NCI-H1436 treated with DMSO at 0.1 percent for 48 hours (cell line): ENCODE measurements at regions not wholly inside any gene's neighbourhood (a gene's known extent, or its start where the extent isn't known, plus 50 kb on each side); places are given as distances from the start of the nearest gene placed in this dataset.

ENCODE experiments used
- DNase-seq: peaks from one replicate; lab custom pipeline; 2025; lab: John Stamatoyannopoulos, UW

GRCh38 chr3:96712792-96713191, 101.6 kb upstream of the EPHA6 start:
- DNase-seq: no peak

DNA sequence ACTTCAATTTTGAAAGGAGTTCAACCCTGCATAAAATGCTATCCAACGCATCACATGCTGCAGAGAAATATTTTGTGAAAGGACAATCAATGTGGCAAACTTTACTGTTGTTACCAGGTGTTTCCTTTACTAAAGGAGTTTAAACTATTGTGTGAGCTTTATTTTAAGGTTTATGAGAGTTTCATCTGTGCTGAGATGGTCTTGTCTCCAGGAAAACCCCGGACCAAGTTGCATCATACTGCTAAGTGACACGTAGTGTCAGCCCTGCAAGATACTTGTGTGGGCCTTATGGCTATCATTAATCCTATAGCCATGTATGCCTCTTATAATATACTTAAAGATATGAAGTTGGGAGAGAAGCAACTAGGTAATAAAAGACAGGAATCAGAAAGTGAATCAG, 94.5 kb upstream of the EPHA6 start:
- DNase-seq: no peak

DNA sequence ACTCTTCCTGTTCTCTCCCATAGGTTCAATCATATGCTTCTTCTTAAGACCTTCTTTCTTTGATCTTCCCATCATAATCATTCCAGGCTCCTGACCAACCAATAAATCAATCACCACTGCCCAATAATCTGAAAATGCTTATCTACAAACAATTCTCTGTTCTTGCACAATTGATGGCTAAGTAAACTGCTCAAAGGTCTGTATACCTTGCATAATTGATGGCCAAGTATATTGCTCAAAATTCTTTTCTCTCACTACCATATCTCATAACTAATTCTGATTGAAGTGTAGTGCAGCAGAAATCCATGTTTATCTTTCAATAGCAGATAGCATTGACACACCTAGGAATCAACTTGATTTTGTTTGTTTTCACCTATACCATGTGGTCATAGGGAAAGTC, 83.4 kb upstream of the EPHA6 start:
- DNase-seq: no peak

DNA sequence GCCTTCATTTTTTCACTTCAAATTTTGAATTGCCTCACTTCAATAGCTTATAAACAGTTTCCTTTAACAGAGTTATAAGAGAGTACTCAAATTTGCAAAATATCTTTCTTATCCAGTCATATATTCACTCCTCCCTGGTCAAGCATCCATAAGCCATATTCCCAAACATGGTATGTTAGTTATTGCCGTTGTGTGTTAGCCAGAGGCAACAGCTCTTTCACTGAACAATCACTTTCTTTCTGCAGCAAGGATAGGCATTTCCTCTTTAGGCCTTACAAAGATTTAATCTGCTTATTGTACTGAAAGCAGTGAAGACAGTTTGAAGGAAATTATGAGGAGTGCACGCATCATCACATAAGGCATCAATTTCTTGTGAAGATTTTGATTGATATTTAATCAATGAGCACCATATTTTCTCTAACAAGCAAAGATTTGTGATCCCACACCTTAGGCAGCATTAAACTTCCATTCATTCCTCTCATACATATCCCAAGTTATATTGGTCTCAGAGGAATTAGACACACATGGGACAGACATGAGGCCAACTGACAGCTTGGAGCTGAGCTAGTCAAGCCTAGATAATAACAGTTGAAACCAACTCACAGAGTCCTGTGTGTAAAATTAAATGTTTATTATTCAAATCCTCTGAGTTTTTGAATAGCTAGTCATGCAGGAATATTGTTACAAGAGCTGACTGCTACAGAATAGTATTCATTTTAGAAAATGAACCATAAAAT, 80.0 kb upstream of the EPHA6 start:
- DNase-seq: no peak

GRCh38 chr3:96748139-96748538, 66.3 kb upstream of the EPHA6 start:
- no peak for DNase-seq

GRCh38 chr3:96750094-96750767, 64.2 kb upstream of the EPHA6 start:
- DNase-seq: no peak

- no peak for DNase-seq
These were observed 61.3 kb upstream of the EPHA6 start for GRCh38 chr3:96753124-96753523.

- DNase-seq: no peak
These were observed 60.3 kb upstream of the EPHA6 start for GRCh38 chr3:96754128-96754527.

GRCh38 chr3:96755519-96755918, 58.9 kb upstream of the EPHA6 start:
- DNase-seq: no peak

- DNase-seq: no peak
These were observed 57.9 kb upstream of the EPHA6 start for GRCh38 chr3:96756516-96756915.

GRCh38 chr3:96760956-96761355, 53.4 kb upstream of the EPHA6 start:
- no peak for DNase-seq
